Activated naive CD8-positive, alpha-beta T cell treated with anti-CD3 and anti-CD28 coated beads, Interleukin-2, amount 50 U/mL, for 24 hours (primary cell): ENCODE measurements at regions not wholly inside any gene's neighbourhood (a gene's known extent, or its start where the extent isn't known, plus 50 kb on each side); places are given as distances from the start of the nearest gene placed in this dataset.

ENCODE experiments used
- ATAC-seq: fragments of 150-1000 bp; cut with Tn5 transposase; one replicate; pipeline ENCODE4 v1.10.0; 2021
- DNase-seq: peaks from one replicate; pipeline ENCODE4 v3.0.0; 2021
- H3K27ac Mint-ChIP-seq: one replicate; pipeline ENCODE4 v1.8.0; 2021; ENCODE audit warnings: mild to moderate bottlenecking, mixed read lengths
- H3K27me3 Mint-ChIP-seq: one replicate; pipeline ENCODE4 v1.8.0; 2021; ENCODE audit warnings: mixed read lengths
- H3K36me3 Mint-ChIP-seq: one replicate; pipeline ENCODE4 v1.8.0; 2021; ENCODE audit warnings: low read depth, mixed read lengths
- H3K4me1 Mint-ChIP-seq: one replicate; pipeline ENCODE4 v1.8.0; 2021; ENCODE audit warnings: mixed read lengths
- H3K4me3 Mint-ChIP-seq: one replicate; pipeline ENCODE4 v1.8.0; 2021; ENCODE audit warnings: mild to moderate bottlenecking, moderate library complexity, mixed read lengths
- H3K9me3 Mint-ChIP-seq: one replicate; pipeline ENCODE4 v1.8.0; 2021; ENCODE audit warnings: mixed read lengths

DNA sequence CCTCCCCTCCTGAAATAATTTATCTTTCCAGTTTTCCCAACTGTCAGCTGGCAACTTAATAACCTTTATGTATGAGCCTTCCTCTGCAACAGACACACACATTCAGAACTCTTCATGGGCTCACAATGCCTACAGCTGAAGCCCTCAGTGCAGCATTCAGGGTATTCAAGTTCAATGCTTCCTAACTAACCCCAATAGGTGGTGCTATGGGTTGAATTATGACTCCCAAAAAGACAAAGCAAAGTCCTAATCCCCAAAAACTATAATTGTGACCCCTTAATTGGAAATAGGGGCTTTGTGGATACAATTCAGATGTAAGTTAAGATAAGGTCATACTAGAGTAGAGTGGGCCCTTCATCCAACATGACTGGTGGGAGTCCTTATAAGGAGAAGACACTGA, 202.2 kb downstream of the SUCLA2 start:
- H3K4me1 Mint-ChIP-seq, result no peaks in the 10 kb centered on the region
- H3K27me3 Mint-ChIP-seq, result no peaks in the 10 kb centered on the region
- no peaks in the 10 kb centered on the region for H3K36me3 Mint-ChIP-seq
- H3K9me3 Mint-ChIP-seq, result no peaks in the 10 kb centered on the region
- ATAC-seq, result no peak
- H3K4me3 Mint-ChIP-seq, result no peak overlapping the region
- no peak overlapping the region for H3K27ac Mint-ChIP-seq
- DNase-seq, result no peak

DNA sequence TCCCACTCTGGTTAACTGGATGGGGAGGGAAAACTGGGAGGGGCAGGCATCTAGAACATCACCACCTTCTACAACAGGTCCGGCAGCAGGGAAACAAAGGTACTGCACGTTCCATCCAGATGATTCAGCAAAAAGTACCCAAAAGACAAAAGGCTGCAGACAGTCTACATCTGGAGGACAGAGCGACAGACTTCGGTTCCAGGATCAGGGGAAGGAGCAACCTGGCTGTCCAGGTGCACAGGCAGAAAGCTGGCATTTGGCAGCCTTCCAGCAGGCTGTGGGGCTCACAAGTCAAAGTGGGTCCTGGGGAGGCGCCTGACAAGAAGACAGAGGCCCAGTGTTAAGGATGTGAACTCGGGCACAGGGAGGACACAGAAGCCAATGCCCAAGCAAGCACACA, 202.9 kb downstream of the SUCLA2 start:
- Mint-ChIP-seq H3K27ac (no peak overlapping the region), H3K4me1 (no peaks in the 10 kb centered on the region), H3K27me3 (no peaks in the 10 kb centered on the region), H3K4me3 (no peak overlapping the region), H3K36me3 (no peaks in the 10 kb centered on the region), H3K9me3 (no peaks in the 10 kb centered on the region)
- no peak for ATAC-seq
- no peak for DNase-seq

DNA sequence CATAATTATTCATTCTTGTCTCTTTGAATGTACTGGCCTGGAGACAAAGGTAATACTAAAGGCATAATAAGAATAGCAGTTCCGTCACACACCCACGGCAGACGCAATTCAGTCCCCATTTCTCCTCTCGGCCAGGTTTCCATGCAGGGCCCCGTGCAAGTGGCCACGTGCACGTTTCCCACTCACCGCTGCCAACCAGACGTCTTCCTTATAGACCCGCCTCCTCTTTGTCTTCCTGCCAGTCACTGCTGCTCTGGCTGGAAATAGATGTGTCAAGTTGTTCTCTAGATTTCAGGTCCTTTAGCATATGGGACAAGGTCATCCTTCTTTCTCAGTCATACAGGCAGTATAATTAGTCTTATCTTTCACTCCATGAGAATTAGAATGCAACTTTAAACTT, 204.3 kb downstream of the SUCLA2 start:
- ATAC-seq (no peak), DNase-seq (no peak)
- H3K27ac Mint-ChIP-seq, result no peak overlapping the region
- H3K4me1 Mint-ChIP-seq, result no peaks in the 10 kb centered on the region
- H3K27me3 Mint-ChIP-seq, result no peaks in the 10 kb centered on the region
- H3K4me3 Mint-ChIP-seq, result no peak overlapping the region
- H3K9me3 Mint-ChIP-seq, result peaks cover 6% of the 10 kb centered on the region
- no peaks in the 10 kb centered on the region for H3K36me3 Mint-ChIP-seq

DNA sequence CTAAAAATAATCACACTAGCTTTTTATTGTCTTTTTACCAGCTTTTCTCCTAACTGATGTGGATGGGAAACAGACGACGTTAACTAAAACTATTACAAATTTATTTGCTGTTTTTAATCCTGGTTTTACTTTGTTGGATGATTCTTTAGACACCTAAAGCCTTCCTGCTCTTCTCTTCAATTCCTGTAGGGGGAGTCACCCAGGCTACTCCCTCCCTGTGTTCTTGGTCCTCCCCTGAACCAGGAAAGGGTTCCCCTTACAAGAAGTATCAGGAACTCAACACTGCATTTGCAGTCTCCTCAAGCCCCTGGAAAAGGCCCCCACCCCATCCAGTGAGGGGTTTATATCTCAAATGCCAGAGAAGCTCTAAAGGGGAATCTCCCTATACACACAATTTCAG, 206.1 kb downstream of the SUCLA2 start:
- DNase-seq (no peak), ATAC-seq (no peak)
- Mint-ChIP-seq H3K36me3 (no peaks in the 10 kb centered on the region), H3K9me3 (peaks cover 16% of the 10 kb centered on the region), H3K4me1 (no peaks in the 10 kb centered on the region), H3K27ac (no peak overlapping the region), H3K27me3 (no peaks in the 10 kb centered on the region), H3K4me3 (no peak overlapping the region)

DNA sequence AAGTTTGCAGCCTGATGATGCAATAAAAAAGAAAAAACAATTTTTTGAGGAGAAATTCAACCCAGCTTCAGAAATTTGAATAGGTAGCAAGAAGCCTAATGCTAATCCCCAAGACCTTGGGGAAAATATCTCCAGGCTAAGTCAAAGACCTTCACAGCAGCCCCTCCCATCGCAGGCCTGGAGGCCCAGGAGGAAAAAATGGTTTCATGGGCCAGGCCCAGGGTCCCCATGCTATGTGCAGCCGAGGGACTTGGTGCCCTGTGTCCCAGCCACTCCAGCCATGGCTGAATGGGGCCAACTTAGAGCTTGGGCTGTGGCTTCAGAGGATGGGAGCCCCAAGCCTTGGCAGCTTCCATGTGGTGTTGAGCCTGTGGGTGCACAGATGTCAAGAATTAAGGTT, 210.3 kb downstream of the SUCLA2 start:
- no peaks in the 10 kb centered on the region for H3K27me3 Mint-ChIP-seq
- DNase-seq (no peak), ATAC-seq (no peak)
- H3K4me3 Mint-ChIP-seq, result no peak overlapping the region
- H3K36me3 Mint-ChIP-seq, result no peaks in the 10 kb centered on the region
- H3K9me3 Mint-ChIP-seq, result peaks cover 25% of the 10 kb centered on the region
- no peaks in the 10 kb centered on the region for H3K4me1 Mint-ChIP-seq
- H3K27ac Mint-ChIP-seq, result no peak overlapping the region

DNA sequence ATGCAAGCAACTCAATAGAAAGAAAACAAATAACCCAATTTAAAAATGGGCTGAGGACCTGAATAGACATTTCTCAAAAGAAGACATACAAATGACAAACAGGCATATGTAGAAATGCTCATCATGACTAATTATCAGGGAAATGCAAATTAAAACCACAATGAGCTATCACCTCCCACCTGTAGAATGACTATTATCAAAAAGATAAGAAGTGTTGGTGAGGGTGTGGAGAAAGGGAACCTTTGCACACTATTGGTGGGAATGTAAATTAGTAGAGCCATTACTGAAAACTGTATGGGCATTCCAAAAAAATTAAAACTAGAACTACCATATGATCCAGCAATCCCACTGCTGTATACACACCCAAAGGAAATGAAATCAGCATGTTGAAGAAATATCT, 212.2 kb downstream of the SUCLA2 start:
- H3K4me3 Mint-ChIP-seq, result no peak overlapping the region
- no peaks in the 10 kb centered on the region for H3K36me3 Mint-ChIP-seq
- no peaks in the 10 kb centered on the region for H3K4me1 Mint-ChIP-seq

DNA sequence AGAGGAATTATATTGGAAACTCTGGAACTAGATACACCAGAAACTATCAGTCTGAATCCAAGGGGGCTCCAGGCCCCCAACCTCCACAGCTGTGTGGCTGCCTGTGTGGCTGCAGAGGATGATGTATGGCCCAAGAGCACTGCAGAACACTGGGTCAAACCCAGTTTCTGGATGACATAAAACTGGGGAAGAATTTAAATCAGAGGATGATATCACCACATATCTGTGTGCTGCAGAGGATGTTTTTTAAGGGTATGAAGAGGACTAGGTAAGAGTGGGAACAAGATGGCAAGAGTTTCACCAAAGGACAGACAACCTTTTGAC, 226.4 kb downstream of the SUCLA2 start:
- ATAC-seq (no peak), DNase-seq (no peak)
- Mint-ChIP-seq H3K9me3 (peaks cover 5% of the 10 kb centered on the region), H3K27ac (no peak overlapping the region), H3K36me3 (no peaks in the 10 kb centered on the region), H3K27me3 (peaks cover 7% of the 10 kb centered on the region), H3K4me3 (no peak overlapping the region), H3K4me1 (no peaks in the 10 kb centered on the region)

More for the DNA sequence above, 212.2 kb downstream of the SUCLA2 start:
- DNase-seq, result no peak
- no peak for ATAC-seq
- Mint-ChIP-seq H3K27ac (no peak overlapping the region), H3K9me3 (peaks cover 25% of the 10 kb centered on the region), H3K27me3 (no peaks in the 10 kb centered on the region)

DNA sequence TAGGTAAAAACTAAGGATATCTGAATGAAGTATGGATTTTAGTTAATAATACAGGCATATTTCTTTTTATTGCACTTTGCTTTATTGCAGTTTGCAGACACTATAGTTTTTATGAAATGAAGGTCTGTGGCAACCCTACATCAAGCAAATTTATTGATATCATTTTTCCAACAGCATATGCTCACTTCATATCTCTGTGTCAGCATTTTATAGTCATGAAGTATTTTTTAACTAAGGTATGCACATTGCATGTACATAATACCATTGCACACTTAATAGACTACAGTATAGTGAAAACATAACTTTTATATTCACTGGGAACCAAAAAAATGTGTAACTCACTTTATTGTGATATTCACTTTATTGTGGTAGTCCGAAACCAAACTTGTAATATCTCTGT, 236.3 kb downstream of the SUCLA2 start:
- no peak for DNase-seq
- Mint-ChIP-seq H3K9me3 (no peaks in the 10 kb centered on the region), H3K27me3 (no peaks in the 10 kb centered on the region), H3K36me3 (no peaks in the 10 kb centered on the region), H3K27ac (no peak overlapping the region), H3K4me3 (no peak overlapping the region), H3K4me1 (no peaks in the 10 kb centered on the region)
- ATAC-seq, result no peak

DNA sequence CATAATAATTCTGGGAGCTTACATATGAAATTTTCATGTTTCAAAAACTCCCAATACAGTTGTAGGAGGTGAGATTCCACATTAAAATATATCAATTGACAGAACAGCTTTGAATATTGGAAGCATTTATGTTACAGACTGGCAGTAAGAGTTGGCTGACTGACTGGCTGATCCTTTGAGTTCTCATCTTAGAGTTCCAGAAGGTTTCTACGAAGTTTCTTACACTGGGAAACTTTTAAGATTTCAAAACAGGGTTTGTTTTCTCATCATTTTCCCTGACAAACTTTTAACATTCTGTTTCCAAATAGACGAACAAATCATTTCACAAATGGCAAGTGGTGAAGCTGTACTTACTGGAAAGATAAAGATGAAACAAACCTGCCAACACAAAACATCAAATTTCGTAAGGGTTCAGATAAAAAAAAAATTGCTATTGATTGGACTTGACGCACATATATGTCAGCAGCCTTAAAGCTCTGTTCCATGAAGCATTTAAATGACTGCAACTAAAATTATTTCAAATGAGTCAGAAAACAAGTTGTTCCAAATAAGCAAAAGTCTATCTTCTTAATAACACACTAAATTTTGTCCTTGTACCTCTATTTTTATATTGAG, 243.5 kb downstream of the SUCLA2 start:
- Mint-ChIP-seq H3K36me3 (no peaks in the 10 kb centered on the region), H3K4me3 (no peak overlapping the region), H3K27ac (no peak overlapping the region), H3K9me3 (no peaks in the 10 kb centered on the region), H3K27me3 (peaks cover 4% of the 10 kb centered on the region), H3K4me1 (no peaks in the 10 kb centered on the region)
- ATAC-seq (no peak), DNase-seq (no peak)

DNA sequence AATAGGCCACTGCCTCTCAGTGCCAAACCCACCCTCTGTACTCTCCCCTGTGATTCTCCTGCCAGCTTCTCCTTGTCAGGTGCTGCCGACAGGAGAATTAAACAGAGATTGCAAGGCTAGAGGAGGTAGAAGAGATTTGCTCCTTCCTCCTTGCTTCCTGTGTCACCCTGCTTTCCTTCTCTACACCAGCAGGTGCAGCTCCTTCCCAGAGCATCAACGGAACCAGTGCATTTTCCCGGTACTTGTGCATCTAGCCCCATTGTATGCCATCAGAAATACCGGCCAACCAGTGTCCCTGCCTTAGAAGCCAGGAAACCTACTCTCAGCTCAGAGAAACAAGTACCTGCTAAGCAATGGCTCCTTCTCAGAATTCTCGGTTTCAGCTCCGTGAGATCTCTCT, 253.2 kb downstream of the SUCLA2 start:
- H3K4me1 Mint-ChIP-seq, result no peaks in the 10 kb centered on the region
- H3K27me3 Mint-ChIP-seq, result peaks cover 2% of the 10 kb centered on the region
- no peak overlapping the region for H3K27ac Mint-ChIP-seq
- DNase-seq (no peak), ATAC-seq (no peak)
- no peak overlapping the region for H3K4me3 Mint-ChIP-seq
- no peaks in the 10 kb centered on the region for H3K36me3 Mint-ChIP-seq
- H3K9me3 Mint-ChIP-seq, result no peaks in the 10 kb centered on the region

DNA sequence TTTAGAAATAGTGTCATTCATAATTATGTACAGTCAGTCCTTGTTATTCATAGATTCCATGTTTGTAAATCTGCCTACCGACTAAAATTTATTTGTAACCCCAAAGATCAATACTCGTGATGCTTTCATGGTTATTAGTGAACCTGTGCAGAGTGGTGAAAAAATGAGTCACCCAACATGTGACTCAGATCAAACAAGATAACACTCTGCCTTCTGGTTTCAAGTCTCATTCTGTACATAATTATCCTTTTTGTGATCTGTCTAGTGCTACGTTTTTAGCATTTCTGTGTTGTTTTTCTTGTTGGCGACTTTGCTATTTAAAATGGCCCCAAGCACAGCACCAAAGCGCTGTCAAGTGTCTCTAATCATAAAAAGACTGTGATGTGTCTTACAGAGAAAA, 274.7 kb downstream of the SUCLA2 start:
- Mint-ChIP-seq H3K27ac (no peak overlapping the region), H3K4me3 (no peak overlapping the region), H3K9me3 (no peaks in the 10 kb centered on the region), H3K36me3 (no peaks in the 10 kb centered on the region), H3K4me1 (no peaks in the 10 kb centered on the region), H3K27me3 (no peaks in the 10 kb centered on the region)
- DNase-seq (no peak), ATAC-seq (no peak)

DNA sequence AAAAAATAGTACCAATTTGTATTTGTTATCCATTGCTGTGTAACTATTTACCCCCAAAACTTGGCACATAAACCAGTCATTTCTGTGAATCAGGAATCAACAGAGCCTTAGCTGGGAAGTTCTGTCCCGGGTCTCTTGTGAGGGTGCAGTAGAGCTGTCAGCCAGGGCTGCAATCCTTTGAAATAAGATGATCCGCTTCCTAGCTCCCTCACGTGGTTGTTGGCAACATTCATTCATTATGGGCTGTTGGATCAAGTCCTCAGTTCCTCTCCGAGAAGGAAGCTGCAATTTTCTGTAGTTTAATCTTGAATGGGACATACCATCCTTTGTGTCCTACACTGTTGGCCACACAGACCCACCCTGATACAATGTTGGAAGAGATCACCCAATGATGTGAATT, 277.2 kb downstream of the SUCLA2 start:
- DNase-seq (no peak), ATAC-seq (no peak)
- Mint-ChIP-seq H3K9me3 (no peaks in the 10 kb centered on the region), H3K4me1 (no peaks in the 10 kb centered on the region), H3K27me3 (no peaks in the 10 kb centered on the region), H3K4me3 (no peak overlapping the region), H3K36me3 (no peaks in the 10 kb centered on the region), H3K27ac (no peak overlapping the region)

DNA sequence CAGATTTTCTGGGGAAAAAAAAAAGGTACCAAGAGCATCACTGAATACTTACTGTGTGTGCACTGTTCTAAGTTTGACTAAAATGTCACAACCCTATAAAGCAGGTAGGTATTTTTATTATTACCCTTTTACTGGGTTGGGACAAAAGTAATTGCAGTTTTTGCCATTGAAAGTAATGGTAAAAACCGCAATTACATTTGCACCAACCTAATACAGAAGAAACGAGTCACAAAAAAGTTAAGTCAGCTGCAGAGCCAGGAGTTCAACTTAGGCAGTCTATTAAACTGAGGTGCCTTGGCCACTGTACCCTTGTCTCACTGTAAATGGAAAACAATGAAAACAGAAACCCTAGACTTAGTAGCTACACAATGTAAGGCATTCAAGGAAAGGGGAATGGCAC, 281.9 kb downstream of the SUCLA2 start:
- no peaks in the 10 kb centered on the region for H3K36me3 Mint-ChIP-seq
- no peak overlapping the region for H3K27ac Mint-ChIP-seq
- no peaks in the 10 kb centered on the region for H3K27me3 Mint-ChIP-seq
- no peak overlapping the region for H3K4me3 Mint-ChIP-seq
- no peaks in the 10 kb centered on the region for H3K4me1 Mint-ChIP-seq
- no peak for DNase-seq
- no peaks in the 10 kb centered on the region for H3K9me3 Mint-ChIP-seq
- ATAC-seq, result no peak

DNA sequence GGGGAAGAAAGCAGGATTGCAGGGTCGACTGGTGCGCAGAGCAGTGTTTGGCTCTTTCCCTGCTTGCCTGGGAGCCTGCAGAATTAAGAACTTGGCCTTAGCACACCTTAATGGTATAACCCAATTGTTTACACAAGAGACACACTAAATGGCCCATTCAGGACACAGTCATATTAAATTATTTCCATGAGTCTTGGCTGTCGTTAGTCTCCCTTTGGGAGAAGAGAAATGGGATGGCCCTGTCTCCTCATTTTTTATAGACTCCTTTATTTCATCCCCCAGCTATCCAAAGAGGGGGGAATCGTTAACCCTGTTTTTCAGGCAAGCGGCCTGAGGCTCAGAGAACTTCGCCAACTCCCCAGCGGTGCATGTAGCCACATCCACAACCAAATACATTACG, 282.5 kb downstream of the SUCLA2 start:
- Mint-ChIP-seq H3K36me3 (no peaks in the 10 kb centered on the region), H3K4me1 (no peaks in the 10 kb centered on the region), H3K9me3 (no peaks in the 10 kb centered on the region), H3K4me3 (no peak overlapping the region), H3K27me3 (no peaks in the 10 kb centered on the region), H3K27ac (no peak overlapping the region)
- ATAC-seq (no peak), DNase-seq (no peak)

DNA sequence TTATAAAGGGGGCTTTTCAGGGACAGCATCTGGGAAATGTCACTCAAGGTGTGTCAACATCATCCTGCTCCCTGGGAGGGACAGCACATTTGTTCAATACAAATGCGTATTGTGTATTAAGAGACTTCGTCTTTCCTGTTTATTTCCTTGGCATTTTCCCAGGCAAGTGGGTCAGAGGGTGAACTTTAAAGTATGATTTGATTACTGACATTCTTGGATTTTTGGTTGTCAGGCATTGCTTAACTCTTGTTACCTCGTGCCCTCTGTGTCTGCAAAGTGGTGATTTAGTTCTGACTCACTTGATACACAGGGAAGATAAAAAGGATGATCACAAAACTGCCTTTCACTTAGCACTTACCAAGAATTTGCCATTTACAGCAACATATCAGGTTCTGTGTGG, 292.7 kb downstream of the SUCLA2 start:
- H3K36me3 Mint-ChIP-seq, result no peaks in the 10 kb centered on the region
- ATAC-seq, result no peak
- no peaks in the 10 kb centered on the region for H3K4me1 Mint-ChIP-seq
- no peak overlapping the region for H3K4me3 Mint-ChIP-seq
- peaks cover 1% of the 10 kb centered on the region for H3K27me3 Mint-ChIP-seq
- no peak for DNase-seq
- H3K9me3 Mint-ChIP-seq, result no peaks in the 10 kb centered on the region
- H3K27ac Mint-ChIP-seq, result no peak overlapping the region

DNA sequence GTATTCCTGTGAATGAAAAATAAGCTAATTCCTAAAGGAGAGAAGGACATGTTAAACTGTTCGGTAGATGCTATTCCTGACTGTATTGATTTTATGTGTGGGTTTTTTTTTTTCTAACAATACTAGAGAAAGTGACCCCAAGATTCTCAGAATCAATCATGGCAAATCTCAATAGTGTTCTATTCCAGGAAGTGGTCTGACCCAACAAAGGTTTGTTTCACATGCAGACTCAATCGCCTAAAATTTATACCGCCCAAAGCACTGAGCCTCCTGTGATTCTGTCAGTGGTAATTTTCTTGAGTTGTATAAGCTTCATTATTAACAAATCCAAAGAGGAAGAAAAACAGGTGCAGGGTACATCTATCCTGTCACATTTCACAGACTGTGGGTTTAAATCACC, 293.7 kb downstream of the SUCLA2 start:
- Mint-ChIP-seq H3K27me3 (peaks cover 1% of the 10 kb centered on the region), H3K4me1 (no peaks in the 10 kb centered on the region), H3K4me3 (no peak overlapping the region), H3K9me3 (no peaks in the 10 kb centered on the region), H3K36me3 (no peaks in the 10 kb centered on the region), H3K27ac (no peak overlapping the region)
- ATAC-seq, result no peak
- no peak for DNase-seq
